ENCODE measurements at regions not wholly inside any gene's neighbourhood (a gene's known extent, or its start where the extent isn't known, plus 50 kb on each side); places are given as distances from the start of the nearest gene placed in this dataset.

- TF ChIP-seq CTCF (IDR thresholded peaks at IDR 0.05; ENCODE audit: poor library complexity, severe bottlenecking) = no peak
- H3K27me3 ChIP-seq (ENCODE audit: insufficient read depth, poor library complexity, severe bottlenecking) = no peaks in the 10 kb centered on the region
- DNase-seq (ENCODE audit: low spot score) = no peak
- no peaks in the 10 kb centered on the region for H3K9me3 ChIP-seq (ENCODE audit: severe bottlenecking)
- no peak overlapping the region for H3K4me3 ChIP-seq (ENCODE audit: severe bottlenecking)
- H3K36me3 ChIP-seq (ENCODE audit: low read depth) = no peaks in the 10 kb centered on the region
- H3K27ac ChIP-seq (ENCODE audit: poor library complexity, severe bottlenecking) = no peak overlapping the region
- H3K4me1 ChIP-seq (ENCODE audit: insufficient read depth, poor library complexity, severe bottlenecking) = no peaks in the 10 kb centered on the region
- ATAC-seq (ENCODE audit: low read depth) = no peak
These were observed 891.0 kb downstream of the AACS start for GRCh38 chr12:125956186-125956585.

GRCh38 chr12:125966641-125967040, 901.4 kb downstream of the AACS start:
- H3K9me3 ChIP-seq (ENCODE audit: severe bottlenecking) = no peaks in the 10 kb centered on the region
- H3K36me3 ChIP-seq (ENCODE audit: low read depth) = no peaks in the 10 kb centered on the region
- TF ChIP-seq CTCF (IDR thresholded peaks at IDR 0.05; ENCODE audit: poor library complexity, severe bottlenecking) = no peak
- no peak for DNase-seq (ENCODE audit: low spot score)
- no peak overlapping the region for H3K27ac ChIP-seq (ENCODE audit: poor library complexity, severe bottlenecking)
- no peak for ATAC-seq (ENCODE audit: low read depth)
- H3K27me3 ChIP-seq (ENCODE audit: insufficient read depth, poor library complexity, severe bottlenecking) = no peaks in the 10 kb centered on the region
- no peak overlapping the region for H3K4me3 ChIP-seq (ENCODE audit: severe bottlenecking)
- H3K4me1 ChIP-seq (ENCODE audit: insufficient read depth, poor library complexity, severe bottlenecking) = no peaks in the 10 kb centered on the region

GRCh38 chr12:125968413-125968812, 903.2 kb downstream of the AACS start:
- Histone ChIP-seq H3K4me1 (ENCODE audit: insufficient read depth, poor library complexity, severe bottlenecking) (no peaks in the 10 kb centered on the region), H3K9me3 (ENCODE audit: severe bottlenecking) (no peaks in the 10 kb centered on the region), H3K4me3 (ENCODE audit: severe bottlenecking) (no peak overlapping the region), H3K27me3 (ENCODE audit: insufficient read depth, poor library complexity, severe bottlenecking) (no peaks in the 10 kb centered on the region), H3K27ac (ENCODE audit: poor library complexity, severe bottlenecking) (no peak overlapping the region), H3K36me3 (ENCODE audit: low read depth) (no peaks in the 10 kb centered on the region)
- ATAC-seq (ENCODE audit: low read depth) = no peak
- no peak for TF ChIP-seq CTCF (IDR thresholded peaks at IDR 0.05; ENCODE audit: poor library complexity, severe bottlenecking)
- no peak for DNase-seq (ENCODE audit: low spot score)

GRCh38 chr12:125971981-125972380, 906.7 kb downstream of the AACS start:
- no peak for DNase-seq (ENCODE audit: low spot score)
- ATAC-seq (ENCODE audit: low read depth) = no peak
- H3K4me1 ChIP-seq (ENCODE audit: insufficient read depth, poor library complexity, severe bottlenecking) = no peaks in the 10 kb centered on the region
- no peak overlapping the region for H3K4me3 ChIP-seq (ENCODE audit: severe bottlenecking)
- H3K9me3 ChIP-seq (ENCODE audit: severe bottlenecking) = no peaks in the 10 kb centered on the region
- H3K27ac ChIP-seq (ENCODE audit: poor library complexity, severe bottlenecking) = no peak overlapping the region
- no peaks in the 10 kb centered on the region for H3K27me3 ChIP-seq (ENCODE audit: insufficient read depth, poor library complexity, severe bottlenecking)
- no peaks in the 10 kb centered on the region for H3K36me3 ChIP-seq (ENCODE audit: low read depth)
- TF ChIP-seq CTCF (IDR thresholded peaks at IDR 0.05; ENCODE audit: poor library complexity, severe bottlenecking) = no peak

- TF ChIP-seq CTCF (IDR thresholded peaks at IDR 0.05; ENCODE audit: poor library complexity, severe bottlenecking) = no peak
- ATAC-seq (ENCODE audit: low read depth) = no peak
These were observed 913.1 kb downstream of the AACS start for GRCh38 chr12:125978286-125978685.

More at GRCh38 chr12:125978286-125978685, 913.1 kb downstream of the AACS start:
- no peaks in the 10 kb centered on the region for H3K9me3 ChIP-seq (ENCODE audit: severe bottlenecking)
- H3K27ac ChIP-seq (ENCODE audit: poor library complexity, severe bottlenecking) = no peak overlapping the region
- no peak for DNase-seq (ENCODE audit: low spot score)
- no peaks in the 10 kb centered on the region for H3K4me1 ChIP-seq (ENCODE audit: insufficient read depth, poor library complexity, severe bottlenecking)
- no peak overlapping the region for H3K4me3 ChIP-seq (ENCODE audit: severe bottlenecking)
- no peaks in the 10 kb centered on the region for H3K27me3 ChIP-seq (ENCODE audit: insufficient read depth, poor library complexity, severe bottlenecking)
- no peaks in the 10 kb centered on the region for H3K36me3 ChIP-seq (ENCODE audit: low read depth)
